GM12892 (cell line): ENCODE measurements at regions not wholly inside any gene's neighbourhood (a gene's known extent, or its start where the extent isn't known, plus 50 kb on each side); places are given as distances from the start of the nearest gene placed in this dataset.

Experiments
- DNase-seq: peaks from one replicate; pipeline ENCODE4 v3.0.0; 2011; ENCODE audit not compliant: insufficient read length
- FAIRE-seq: peaks from 2 replicates; lab custom pipeline; 2011; peaks lifted over from hg19 to GRCh38; lab: Jason Lieb, UNC
- POLR2A ChIP-seq: IDR thresholded peaks from 2 replicates; pipeline ENCODE4 v1.6.1; 2011; ENCODE audit warnings: low read depth, low read length, control low read depth
- POLR2AphosphoS5 ChIP-seq: IDR thresholded peaks from 2 replicates; pipeline ENCODE4 v1.6.1; 2011; ENCODE audit warnings: low read depth, low read length, control low read depth
- TAF1 ChIP-seq: IDR thresholded peaks from 2 replicates; pipeline ENCODE4 v1.6.1; 2011; ENCODE audit warnings: low read depth, mild to moderate bottlenecking, control low read depth, low read length, borderline replicate concordance

DNA sequence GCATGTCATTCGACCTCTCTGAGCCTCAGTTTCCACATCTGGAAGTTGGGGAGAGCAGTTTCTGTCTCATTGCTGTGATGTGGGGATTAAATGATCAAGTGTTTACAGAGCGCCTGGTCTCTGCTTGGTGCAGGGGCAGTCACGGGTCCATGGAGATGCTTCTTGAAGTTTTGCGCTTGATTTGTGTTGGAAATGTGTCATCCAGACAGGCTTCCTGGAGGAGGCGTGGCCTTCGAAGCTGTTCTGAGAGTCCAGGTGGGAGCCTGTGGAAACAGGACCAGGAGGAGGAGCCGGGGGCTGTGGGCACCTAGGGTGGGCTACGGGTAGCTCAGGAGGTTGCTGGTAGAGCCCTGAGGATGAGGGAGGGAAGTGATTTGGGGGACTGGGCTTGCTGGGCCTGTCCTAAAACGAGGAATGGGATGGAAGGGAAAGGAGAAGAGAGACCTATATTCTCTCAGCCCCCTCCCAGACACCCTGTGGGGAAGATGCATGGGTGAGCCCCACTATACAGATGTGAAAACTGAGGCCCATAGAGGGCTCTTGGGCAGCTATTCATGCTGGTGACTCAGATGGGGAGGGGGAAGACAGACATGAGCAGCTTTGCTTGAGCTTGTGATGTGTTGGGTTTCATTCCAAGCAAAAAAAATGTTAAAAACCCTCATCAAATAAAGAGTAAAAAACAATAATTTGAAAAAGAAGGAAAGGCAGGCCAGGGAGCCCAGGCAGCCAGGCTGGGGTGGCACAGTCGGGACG is 107.2 kb upstream of the WNT4 start:
- TF ChIP-seq POLR2AphosphoS5, result no peak
- TF ChIP-seq POLR2A, result no peak
- TF ChIP-seq TAF1, result no peak
- FAIRE-seq (no peak), DNase-seq (no peak)

DNA sequence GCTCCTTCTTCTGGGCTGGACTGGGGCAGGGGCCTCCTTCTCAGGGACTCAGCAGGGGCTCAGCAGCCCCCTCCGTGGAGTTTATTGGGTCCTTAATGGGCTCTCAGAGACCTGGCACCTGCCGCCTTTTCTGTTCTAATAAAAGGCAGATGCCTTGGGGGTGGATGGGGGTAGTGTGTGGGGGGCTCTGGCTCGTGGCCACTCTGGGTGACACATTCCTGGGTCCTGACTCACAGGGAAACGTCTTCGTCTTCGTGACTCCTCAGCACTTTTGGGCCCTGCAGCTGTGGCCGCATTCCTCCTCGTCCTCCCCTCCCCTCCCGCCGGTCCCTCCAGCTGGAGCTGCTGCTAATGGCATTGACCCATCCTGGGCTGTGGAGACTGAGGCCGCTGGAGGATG is 107.8 kb upstream of the WNT4 start:
- no peak for DNase-seq
- TF ChIP-seq POLR2AphosphoS5, result no peak
- no peak for TF ChIP-seq POLR2A
- TF ChIP-seq TAF1, result no peak
- FAIRE-seq, result no peak

DNA sequence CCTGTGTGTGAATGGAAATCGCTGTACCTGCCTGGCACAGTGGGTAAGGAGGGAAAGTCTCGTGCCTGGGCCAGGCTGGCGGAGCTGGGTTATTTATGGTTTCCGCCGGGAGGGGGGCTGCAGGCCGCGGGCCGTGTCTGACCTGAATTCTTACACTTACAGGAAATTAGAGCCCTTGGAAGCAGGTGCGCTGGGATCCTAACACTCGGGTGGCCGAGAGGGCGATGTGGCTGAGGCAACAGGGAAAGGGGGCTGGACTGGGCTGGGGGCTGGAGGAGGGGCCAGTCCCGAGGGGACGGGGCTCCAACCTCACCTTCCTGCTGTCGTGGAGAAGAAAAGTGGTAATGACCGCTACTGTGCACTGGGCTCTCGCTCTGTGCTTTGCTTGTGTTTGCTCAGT is 109.4 kb upstream of the WNT4 start:
- FAIRE-seq (no peak), DNase-seq (no peak)
- TF ChIP-seq POLR2A (no peak), TAF1 (no peak), POLR2AphosphoS5 (no peak)

DNA sequence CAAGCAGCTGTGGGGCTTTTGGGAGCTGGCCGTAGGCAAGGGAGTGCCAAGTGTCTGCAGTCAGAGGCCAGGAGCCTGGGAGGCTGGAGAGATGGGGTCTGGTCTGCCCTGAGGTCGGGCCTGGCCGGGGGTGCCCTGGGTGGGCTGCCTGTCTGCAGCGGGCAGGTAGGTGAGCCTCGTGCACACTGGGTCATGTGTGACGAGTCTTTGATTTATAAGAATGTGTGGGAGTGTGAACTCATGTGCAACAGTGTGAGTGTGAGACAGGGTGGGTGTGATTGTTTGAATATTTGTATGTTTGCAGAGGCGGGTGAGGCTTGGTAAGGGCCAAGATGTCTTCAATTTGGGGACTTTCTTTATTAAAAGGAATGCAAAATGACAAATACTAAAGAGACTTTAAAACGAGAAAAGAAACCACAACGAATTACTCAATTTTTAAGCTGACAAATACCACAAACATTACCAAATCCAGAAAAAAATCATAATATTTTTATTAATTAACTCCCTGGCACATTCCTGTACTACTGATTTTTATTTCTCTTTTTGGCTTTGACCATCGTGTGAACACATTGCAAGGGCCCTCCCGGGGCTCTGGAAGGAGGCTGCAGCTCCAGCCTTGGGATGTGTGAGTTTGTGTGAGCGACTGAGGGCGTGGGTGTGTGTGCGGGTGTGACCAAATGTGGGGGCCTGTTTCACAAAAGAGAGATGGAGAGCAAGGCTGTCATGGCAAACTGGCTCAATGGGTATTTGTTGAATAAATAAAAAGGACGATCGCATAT is 110.3 kb upstream of the WNT4 start:
- DNase-seq (no peak), FAIRE-seq (no peak)
- TF ChIP-seq POLR2AphosphoS5, result no peak
- no peak for TF ChIP-seq POLR2A
- TF ChIP-seq TAF1, result no peak

DNA sequence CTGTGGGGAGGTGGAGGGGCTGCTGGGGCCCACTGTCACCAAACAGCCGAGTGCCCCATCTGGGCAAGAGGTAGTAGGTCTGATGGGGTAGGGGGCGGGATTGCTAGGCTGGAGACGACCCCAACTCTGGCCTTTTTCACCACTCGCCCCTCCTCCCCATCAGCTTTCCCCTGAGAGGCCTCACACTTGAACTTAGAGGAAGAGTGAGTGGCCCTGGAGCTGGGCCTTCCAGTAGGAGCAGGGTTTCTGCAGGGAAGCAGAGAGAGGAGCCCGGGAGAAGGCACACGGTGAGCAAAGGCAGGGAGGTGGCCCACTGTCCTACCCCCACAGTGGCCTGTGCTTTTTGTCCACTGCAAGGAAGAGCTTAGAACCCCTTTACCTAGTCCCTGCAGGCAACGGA is 111.9 kb upstream of the WNT4 start:
- FAIRE-seq (no peak), DNase-seq (no peak)
- TF ChIP-seq TAF1, result no peak
- no peak for TF ChIP-seq POLR2AphosphoS5
- TF ChIP-seq POLR2A, result no peak

DNA sequence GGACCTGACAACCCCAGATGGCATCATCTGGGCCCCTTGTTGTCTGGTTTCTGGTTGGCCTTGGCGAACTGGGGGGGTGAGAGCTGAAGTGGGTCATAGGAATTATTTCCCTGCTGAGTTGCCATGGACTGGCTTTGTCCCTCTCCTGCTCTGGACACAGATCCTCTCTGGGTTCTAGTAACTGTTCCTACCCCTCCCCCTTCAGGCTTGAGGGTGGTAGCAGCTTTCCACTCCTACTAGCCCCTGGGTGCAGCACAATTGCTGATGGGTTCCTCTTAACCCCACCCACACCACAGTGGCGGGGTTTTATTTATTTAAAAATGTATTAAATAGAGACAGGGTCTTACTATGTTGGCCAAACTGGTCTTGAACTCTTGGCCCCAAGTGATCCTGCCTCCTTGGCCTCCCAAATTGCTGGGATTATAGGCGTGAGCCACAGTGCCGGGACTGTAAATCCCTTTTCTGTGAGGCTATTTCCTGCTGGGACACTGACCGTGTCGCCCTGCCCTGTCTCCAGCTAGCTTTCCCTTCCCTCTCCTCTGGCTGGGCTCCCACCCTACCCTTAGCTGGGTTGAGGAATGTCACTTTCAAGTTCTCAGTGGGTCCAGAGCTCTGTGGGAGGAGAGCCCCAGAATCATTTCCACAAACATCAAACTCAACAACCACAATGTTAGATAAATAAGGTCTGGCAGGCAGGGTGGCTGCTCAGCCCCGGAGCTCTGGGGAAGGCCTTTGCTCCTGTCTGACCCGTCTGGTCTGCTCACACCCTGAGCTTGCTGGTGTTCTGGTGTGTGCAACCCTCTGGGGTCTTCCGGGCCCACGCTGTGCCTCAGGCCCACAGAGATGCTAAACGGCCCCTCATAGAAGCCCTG is 112.7 kb upstream of the WNT4 start:
- FAIRE-seq (no peak), DNase-seq (no peak)
- no peak for TF ChIP-seq POLR2A

DNA sequence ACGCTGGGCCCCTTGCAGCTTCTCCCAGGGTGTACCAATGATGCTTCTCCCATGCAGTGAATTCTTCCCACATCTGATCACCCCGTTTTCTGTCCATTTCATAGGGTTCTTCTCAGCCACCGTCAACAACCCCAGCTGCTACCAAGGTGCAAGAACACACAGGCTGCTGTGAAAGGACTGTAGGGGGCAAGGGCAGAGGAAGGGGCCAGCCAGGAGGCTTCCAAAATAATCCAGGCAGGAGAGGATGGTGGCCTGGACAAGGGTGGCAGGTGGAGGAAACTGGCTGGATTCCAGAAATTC is 113.3 kb upstream of the WNT4 start:
- TF ChIP-seq TAF1 (no peak), POLR2AphosphoS5 (no peak), POLR2A (no peak)
- FAIRE-seq (no peak), DNase-seq (no peak)

DNA sequence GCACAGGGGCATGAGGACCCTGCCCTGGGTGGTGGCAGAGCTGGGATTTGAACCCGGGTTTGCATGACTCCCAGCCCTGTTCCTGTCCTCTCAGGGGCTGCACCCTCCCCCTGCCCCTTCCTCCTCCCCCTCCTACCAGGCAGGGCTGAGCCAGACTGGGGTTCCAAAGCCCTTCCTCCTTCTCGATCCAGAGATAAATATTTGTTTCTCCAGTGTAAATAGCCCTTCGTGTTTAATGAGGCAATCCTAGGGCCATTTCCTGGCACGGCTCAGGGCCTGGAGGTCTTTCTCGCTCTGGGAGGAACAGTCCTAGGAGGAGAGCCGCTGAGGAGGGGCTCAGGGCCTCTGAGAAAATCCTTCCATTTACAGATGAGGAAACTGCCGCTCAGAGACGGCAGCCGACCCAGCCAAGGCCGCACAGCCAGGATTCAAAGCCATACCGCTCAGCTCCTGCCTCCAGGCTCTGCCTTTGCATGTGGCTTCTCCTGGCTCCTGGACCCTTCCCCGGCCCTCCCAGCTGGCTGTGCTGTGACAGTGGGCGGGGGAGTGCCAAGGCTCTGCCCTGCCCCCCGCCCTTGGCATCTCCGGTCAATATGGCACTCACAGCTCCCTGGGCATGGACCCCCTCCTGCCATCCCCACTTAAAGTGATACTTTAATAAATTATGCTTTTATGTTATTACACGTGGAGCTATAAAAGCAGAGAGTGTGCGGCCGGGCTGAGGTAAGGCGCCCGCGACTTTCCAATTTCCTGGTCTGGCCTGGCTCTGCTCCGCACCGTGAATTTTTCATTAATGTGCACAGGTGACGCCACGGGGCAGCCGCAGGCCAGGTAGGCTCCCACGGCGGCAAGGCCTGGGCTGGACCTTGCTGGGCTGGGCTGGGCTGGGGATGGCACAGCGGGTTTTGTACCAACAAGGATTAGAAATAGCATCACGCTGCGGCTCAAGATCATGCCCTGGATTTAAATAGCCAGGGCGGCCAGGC is 114.7 kb upstream of the WNT4 start:
- no peak for TF ChIP-seq POLR2A
- TF ChIP-seq POLR2AphosphoS5, result no peak
- no peak for TF ChIP-seq TAF1
- FAIRE-seq (no peak), DNase-seq (no peak)

DNA sequence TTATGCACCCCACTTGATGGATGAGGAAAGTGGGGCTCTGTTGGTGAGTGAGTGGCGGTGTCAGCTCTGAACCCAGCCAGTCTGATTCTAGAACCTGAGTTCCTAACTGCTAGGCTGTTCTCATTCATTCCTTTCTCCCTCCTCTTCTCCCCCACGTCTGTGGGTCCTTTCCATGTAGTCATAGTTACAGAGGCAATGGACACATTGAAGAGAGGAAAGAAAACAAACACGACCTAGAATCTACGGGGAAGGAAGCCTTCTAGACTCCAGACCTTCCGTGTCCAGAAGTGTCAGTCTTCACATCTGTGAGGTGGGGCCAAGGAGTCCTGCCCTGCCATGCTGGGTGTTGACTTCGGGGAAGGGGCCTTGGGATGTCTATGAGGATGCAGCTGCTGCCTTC is 115.8 kb upstream of the WNT4 start:
- FAIRE-seq, result no peak
- no peak for DNase-seq
- TF ChIP-seq POLR2A (no peak), POLR2AphosphoS5 (no peak), TAF1 (no peak)

DNA sequence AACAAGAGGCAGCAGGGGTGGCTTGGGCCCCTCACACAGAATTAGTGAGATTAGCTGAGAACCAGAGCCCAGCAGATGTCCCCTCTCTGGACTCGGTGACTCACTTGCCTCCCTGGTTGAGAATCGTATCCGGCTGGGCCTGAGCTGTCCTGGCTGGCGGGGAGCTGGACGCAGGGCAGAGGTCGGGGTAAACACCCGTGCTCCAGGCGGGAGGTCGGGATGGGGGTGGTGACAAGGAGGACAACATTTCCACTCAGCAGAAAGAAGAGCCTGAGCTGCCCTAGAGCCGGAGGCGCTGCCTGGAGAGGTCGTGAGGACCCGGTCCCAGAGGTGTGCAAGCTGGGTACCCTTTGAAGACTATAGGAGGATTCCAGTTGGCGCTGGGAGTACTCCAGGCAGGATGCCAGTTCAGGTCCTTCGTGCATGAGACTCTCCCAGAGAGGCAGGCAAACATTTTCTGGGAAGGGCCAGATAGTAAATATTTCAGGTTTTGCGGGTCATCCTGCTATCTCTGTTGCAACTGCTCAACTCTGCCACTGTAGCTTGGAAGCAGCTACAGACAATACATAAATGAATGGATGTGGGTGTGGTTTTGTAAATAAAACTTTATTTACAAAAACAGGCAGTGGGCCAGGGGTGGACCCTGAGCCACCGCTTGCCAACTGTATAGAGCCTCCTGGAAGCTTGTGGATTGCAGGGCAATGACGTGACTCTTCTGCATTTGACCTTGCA is 116.8 kb upstream of the WNT4 start:
- TF ChIP-seq TAF1 (no peak), POLR2AphosphoS5 (no peak)
- DNase-seq, result no peak
- no peak for FAIRE-seq

DNA sequence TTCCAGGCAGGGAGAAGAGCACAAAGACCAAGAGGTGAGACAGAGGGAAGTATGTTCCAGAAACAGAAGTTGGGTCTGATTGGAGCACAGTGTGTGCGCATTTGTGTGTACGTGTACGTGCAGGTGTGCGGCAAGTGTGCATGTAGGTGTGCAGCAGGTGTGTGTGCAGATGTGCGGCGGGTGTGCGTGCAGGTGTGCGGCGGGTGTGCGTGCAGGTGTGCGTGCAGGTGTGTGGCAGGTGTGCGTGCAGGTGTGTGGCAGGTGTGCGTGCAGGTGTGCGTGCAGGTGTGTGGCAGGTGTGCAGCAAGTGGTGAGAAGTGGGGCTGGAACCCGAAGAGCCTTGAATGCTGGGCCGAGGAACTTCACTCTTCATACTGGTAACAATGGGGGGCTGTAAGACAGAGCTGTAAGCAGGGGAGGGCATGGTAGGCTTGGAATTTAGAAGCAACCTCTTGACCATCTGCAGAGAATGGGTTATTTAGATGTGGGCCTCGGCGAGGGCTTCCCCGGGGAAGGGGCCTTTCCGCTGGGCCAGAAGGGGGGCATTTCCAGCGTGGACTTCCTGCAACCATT is 118.0 kb upstream of the WNT4 start:
- no peak for TF ChIP-seq POLR2AphosphoS5
- TF ChIP-seq TAF1, result no peak
- no peak for TF ChIP-seq POLR2A
- no peak for DNase-seq
- no peak for FAIRE-seq
